Colon (tissue), 2 donors: ENCODE measurements at regions not wholly inside any gene's neighbourhood (a gene's known extent, or its start where the extent isn't known, plus 50 kb on each side); places are given as distances from the start of the nearest gene placed in this dataset.

Experiments
- FAIRE-seq: peaks from 2 replicates; lab custom pipeline; 2012; peaks lifted over from hg19 to GRCh38; lab: Jason Lieb, UNC
- donor health status: control.
- donor health status: control.

DNA sequence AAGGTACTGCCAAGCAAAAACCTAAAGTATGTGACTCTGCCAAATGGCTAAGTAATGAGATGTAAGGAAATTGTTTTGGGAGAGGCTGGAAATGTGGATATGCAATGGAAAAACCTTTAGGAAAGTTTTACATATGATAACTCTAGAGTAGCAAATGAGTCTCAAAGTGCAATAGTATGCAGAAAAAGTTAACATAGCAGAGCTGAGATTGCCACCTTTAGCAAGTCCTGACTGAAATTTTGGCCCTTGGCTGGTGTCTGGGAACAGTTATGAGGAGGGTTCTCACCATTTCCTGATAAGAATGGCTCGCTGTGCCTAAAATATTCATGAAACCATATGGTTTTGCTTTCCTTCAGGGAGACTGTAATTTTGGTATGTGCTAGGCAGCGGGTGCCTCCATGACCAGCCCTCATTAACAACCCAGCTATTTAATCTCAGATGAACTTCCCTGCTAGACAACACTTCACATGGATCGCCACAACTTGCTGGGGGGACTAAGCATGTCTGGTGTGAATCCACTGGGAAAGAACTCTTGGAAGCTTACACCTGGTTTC is 72.3 kb upstream of the ERBB4 start:
- FAIRE-seq, result no peak

DNA sequence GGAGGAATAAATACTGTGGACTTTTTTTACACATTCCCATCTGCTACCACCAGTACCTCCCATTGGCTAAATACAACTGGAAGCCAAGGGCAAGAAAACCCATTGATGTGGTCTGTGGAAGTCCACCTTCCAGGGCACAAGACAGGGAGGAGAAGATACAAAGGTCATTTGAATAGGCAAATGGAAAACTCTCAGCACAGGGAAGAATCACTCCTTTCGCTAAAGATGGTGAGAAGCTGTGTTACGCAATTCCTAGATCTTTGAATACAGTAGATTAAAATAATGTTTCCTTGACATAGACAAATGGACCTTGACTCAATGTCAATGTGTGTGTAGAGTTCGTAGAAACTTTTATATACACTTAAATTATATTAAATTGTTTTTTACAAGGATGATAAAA is 70.9 kb upstream of the ERBB4 start:
- FAIRE-seq, result no peak

DNA sequence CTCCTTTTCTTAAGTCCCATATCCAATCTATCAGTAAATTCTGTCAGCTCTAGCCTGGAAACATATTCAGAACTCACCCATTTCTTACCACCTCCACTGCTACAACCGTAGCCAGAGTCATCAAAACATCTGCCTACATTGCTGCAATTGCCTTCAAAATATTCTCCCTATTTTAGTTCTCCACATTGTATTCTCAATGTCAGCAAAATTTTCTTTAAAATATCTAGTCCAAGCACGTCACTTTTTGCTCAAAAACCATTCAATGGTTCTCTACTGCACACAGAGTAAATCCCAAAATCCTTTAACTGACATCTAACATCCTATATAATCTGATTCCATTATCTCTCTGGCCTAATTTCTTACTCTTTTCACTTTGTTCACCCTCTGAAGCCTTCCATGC is 68.5 kb upstream of the ERBB4 start:
- no peak for FAIRE-seq

DNA sequence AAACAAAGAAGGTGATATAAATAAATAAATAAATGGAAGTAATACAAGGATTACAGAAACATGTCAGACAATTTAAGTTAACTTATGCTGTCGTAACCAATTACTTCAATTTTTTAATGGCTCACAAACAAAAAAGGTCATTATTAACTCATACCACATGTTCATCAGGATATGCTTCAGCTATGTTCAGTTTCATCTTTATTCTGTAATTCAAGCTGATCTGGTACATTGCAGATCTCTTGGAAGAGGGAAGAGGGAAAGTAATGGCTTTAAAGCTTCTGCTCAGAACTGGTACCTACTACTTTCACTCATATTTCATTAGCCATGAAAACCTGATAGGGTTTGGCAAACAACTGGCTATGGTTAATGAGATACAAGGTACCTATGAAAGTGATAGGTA is 67.6 kb upstream of the ERBB4 start:
- no peak for FAIRE-seq

DNA sequence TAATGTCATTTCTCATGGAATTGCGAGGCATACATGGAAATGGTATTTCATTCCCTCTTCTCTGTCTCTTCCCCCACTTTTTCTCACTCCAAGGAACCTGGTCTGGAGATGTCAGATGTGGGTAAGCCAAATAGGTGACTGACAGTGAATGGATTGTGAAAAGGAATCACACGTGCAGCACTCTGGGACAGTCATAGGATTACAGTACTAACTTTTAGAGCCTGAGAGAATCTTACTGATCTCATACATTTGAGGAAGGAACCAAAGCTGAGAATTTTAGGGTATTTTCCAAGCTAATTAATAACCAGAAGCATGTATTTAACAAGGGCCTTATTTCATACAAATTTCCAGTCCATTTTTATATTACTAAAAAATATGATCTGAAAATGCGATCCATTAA is 58.1 kb upstream of the ERBB4 start:
- FAIRE-seq, result no peak

DNA sequence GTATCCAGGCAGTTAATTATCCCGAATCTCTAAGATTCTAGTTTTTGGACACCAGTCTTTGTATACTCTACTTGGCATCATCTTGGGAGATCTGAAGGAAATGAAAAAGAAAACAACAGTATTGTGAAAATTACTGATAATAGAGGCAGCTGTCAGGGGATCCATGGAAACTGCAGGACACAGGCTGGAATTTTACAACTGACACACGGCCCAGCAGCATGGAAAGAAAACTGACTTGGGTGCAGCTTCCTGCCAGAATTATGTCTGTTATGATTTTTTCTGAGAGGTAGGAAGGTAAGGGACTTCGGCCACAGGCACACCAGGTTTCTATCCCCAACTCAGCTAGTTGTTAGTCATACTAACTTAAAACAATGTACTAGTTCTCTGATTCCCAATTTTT is 57.7 kb upstream of the ERBB4 start:
- FAIRE-seq, result no peak

DNA sequence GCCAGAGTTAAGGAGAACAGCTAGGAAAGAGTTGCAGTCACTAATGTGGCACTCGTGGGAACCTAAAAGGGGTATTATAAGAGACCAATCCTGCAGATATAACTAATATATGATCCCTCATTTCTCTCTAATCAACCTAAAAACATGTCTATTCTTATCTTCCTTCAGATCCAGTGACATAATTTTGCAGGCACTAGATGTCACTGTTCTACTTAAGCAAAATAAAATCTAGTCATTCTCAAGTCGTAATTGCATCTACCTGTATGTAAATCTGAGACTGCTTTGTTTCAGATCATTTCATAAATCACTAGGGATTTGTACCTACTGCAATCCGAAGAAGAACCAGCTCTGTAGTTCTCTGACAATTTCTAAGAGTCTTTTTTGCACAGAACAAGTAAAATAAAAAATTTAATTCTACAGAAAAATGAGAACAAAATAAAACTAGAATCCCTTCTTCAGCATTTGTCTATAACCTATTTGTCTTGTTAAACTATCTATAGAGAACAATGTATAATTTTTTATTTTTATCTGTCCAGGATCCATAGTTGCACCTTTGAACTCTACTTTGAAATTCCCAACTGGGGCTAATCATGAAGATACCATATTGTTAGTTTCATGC is 56.5 kb upstream of the ERBB4 start:
- FAIRE-seq, result no peak

DNA sequence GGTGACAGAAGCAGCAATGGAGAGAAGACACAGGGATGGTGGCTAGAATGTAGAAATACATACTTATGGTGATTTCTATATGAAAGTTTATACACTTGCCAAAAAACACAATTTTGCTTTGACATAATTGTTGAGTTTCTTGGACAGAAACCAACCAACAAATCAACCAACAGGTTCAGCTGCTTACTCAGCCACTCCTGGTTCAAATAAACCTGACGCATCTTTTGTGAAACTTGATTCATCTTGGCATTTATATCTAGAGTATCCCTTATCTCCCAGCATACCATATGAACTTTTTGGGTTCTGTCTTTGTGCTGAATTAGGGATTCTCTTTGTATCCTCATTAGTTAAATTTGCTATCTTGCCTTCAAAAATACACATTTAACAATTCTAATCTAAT is 54.1 kb upstream of the ERBB4 start:
- no peak for FAIRE-seq
